HG02642 (cell line): ENCODE measurements at regions not wholly inside any gene's neighbourhood (a gene's known extent, or its start where the extent isn't known, plus 50 kb on each side); places are given as distances from the start of the nearest gene placed in this dataset.
"Not testable (repeated sequence)": the region's sequence is repeated elsewhere in the genome, so short reads cannot be mapped to it uniquely, and the experiment has no call there.

Experiments used
- ATAC-seq: cut with Tn5 transposase; IDR thresholded peaks from one replicate; pipeline ENCODE4 v1.9.1; 2021; ENCODE audit warnings: mild to moderate bottlenecking; ENCODE audit not compliant: unreplicated experiment, poor library complexity

DNA sequence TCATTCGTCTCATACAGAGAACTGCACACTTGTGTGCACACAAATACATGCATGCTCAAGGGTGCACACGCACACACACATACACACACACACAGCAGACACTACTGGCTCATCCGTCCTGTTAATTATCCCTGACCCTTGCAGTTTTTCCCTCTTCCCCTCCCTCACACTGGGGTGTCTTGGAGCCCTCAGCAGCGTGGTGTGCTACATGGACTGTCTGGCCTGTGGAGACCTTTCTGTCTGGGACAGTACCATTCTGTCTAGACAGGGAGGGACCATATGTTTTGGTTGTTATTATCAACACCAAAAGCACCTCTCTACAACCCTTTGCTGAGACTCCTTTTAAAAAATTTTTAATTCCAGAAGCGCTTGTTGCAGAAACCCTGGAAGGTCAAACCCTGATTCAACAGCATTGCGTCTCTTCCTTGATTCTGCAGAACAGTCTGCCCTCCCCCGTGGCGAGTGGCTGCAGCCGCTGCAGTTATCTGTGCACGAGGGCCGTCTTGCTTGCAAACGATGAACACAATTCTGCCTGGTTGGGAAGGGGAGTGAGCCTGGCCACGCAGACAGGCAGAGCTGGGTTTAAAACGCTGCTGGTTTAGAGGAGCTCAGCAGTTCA is 374.0 kb downstream of the IRS2 start:
- no peak for ATAC-seq

- no peak for ATAC-seq
These were observed 375.5 kb downstream of the IRS2 start for GRCh38 chr13:109410868-109411267.

DNA sequence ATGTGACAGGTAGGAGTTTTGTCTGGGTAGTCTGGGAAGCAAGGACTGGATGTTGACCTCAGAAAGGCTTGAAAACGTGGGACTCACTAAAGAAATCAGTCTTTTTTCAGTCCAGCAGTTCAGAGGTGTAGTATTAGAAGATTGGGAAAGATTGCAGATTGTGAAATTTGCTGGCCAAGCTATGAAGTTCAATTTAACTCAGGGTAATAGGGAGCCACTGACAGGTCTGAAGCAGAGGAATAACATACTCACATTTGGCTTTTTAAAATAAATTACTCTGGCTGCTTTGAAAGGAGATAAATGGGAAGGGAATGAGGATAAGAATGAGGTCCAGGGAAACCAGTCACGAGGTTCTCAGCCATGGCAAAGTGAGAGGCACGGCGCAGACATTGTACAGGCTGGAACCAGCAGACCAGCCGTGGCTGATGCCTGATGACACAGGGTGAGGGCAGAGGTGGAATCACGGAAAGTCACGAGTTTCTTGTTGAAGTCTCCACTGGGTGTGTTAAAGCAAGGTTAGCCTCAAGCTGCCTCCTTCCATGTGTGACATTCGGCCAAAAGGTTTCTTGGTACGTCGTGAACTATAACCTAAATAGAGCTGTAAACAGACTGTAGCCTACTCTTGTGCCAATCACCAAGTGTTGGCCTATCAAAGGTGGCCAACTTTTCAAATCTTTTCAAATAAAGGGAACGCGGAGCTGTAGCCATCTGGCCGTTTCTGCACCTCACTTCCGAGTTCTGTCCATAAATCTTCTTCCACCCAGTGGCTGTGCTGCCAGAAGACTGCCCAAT is 377.6 kb downstream of the IRS2 start:
- no peak for ATAC-seq

DNA sequence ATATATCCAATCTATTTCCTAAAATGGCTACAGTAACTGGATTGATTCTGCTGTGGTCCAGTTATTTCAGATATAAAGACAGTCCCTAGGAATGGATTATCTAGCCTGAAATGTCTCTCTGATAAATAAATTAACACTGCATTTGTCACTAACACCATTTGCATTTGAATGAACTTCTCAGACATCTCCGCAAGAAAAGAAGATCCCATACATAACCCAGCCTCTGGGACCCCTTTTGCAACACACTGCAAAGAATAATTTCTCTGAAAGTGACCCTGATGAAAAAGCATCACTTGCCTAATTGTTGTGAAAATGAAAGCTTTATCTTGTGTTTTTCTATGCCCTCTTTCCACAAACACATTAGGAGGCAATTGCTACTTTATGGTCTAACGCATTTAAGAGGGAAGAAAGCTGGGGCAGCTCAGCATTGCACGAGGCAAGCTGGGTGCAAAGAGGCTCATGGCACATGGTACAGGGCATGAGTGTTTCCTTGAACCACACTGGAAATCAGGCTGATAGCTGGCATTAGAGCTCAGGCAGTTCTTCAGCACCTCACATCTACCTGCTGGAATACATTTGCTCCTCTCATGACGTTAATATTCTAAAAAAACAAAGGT is 379.9 kb downstream of the IRS2 start:
- ATAC-seq = no peak

GRCh38 chr13:109403012-109403421 is 383.4 kb downstream of the IRS2 start:
- no peak for ATAC-seq

- ATAC-seq = no peak
These were observed 384.5 kb downstream of the IRS2 start for GRCh38 chr13:109401891-109402290.

DNA sequence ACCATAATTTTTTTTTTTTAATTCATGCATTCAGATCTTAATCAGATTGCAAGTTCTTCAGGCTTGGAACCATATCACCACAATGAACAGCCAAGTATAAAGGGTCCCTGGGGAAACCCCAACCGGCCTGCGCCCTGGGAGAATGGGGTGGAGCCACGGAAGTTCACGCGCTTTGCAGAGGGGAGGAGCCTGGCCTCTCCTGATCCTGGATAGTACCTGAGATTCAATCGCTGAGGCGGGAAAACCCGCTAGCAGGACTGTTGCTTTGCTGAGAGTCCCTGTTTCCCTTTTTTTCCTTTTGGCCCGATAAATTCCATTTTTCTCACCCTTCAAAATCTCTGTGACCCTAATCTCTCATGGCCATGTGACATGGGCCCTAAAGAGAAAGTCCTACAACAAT is 385.1 kb downstream of the IRS2 start:
- ATAC-seq = no peak

- no peak for ATAC-seq
These were observed 385.6 kb downstream of the IRS2 start for GRCh38 chr13:109400624-109401257.

DNA sequence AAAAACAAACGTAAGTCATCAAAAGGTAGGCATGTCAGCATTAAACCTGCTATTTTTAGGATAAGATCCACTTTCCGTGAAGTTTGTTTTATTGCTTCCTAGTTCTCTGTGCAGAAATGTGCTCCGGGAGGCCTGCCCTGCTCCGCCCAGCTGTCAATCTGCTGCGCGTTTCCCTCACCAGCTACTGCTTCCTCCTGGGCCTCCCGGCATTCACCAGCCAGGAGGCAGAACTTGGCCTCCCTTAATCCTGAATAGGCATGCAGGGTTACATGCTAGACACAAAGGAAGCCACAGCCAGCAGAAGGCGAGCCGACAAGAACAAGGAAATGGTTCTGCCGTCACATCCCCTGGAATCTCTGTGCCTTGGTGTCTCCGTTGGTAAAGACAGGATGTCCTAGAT is 386.2 kb downstream of the IRS2 start:
- no peak for ATAC-seq

DNA sequence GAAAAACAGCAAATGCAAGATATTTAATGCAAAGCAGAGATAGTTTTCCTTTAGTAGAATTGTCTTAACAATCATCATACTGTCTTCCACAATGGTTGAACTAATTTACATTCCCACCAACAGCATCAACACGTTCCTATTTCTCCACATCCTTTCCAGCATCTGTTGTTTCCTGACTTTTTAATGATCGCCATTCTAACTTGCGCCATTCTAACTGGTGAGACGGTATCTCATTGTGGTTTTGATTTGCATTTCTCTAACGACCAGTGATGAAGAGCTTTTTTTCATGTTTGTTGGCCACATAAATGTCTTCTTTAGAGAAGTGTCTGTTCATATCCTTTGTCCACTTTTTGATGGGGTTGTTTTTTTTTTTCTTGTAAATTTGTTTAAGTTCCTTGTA is 388.3 kb downstream of the IRS2 start:
- not testable (repeated sequence) for ATAC-seq

DNA sequence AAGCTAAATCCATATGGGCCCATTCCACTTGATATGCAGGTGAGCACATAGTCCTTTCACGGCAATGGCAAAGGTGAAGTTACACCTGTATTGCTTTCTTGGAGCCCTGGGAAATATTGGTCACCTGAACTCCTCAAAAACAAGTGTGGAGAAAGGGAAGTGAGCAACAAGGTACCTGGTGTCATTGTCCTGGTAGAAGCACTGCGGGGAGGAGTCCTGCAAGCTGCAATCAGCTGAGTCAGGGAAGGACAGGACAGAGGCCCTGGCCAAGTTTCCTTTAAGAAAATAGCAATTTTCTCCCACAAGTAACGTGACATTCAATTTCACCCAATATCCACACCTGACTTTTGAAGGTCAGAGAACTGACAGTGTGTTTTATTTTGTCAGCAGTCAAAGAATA is 389.1 kb downstream of the IRS2 start:
- ATAC-seq = no peak

GRCh38 chr13:109396266-109396665 is 390.1 kb downstream of the IRS2 start:
- no peak for ATAC-seq

GRCh38 chr13:109395014-109395413 is 391.4 kb downstream of the IRS2 start:
- ATAC-seq = no peak

GRCh38 chr13:109394311-109394988 is 391.9 kb downstream of the IRS2 start:
- ATAC-seq = no peak

DNA sequence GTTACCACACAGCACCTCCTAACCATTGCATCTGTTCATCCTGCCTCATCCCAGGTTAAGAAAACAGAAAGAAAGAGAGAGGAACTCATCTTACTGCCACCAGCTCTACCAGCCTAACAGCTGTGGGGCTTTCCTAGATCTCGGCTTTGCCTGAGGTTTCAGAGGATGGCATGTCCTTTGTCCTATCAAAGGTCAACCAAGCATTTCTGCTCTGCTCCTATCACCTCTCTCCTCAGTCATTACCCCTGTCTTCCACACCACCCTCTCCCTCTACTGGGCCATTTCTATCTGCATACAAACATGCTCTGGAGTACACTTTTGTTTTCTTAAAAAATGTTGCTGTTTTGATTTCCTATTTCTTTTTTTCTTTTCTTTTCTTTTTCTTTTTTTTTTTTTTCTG is 393.3 kb downstream of the IRS2 start:
- ATAC-seq = no peak

DNA sequence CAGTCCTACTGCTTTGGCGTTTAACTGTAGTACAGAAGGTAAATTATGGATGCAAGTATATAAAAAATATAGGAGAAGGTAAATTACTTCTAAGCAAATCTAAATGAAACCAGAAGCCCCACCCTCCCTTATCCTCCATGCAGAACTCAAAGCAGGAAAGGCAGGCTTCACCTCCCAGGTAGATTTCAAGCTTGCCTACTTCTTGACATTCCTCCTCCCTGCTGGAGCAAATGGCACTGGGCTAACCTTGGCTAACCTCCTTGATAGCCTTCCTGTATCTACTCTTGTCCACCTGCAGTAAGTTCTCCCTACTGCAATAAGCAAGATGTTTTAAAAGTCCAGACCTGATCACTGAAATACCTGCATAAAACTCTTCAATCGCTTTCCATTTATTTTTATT is 396.0 kb downstream of the IRS2 start:
- ATAC-seq = no peak

DNA sequence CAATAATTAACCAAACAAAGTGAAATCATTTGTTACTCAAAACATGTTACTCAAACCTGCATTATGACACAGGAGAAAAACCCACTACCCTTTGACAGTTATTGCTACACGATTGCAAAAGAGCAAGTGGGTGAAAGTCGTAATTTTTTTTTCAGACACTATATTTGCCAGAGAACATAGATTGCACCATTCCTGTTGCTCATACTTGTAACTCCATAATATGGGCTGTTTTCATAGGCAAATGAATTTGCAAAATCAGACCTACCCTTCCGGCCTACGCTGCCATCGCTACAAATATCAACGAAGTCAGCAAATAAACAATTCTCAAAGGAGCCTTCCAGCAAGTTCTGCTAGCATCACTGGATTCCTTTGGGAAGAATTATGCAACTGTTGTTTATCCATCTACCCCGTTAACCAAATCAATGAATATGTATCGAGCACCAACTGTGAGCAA is 396.5 kb downstream of the IRS2 start:
- no peak for ATAC-seq

DNA sequence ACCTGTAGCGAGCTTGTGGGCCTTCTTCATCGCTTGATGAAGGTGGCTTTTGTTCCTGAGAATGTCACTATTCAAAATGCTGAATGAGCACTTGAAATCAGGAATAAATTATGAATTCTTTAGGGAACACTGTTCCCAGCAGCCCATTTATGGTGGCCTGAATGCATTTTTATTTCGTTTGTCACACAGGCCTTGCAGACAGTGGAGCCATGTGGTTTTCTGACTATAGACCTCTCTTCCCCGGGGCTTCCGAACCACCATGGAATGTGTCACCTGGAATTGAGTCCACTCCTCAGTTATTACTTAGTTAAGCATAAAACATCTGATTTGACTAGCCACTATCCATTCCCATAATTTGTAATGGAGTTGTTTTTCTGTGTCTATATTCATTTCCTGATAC is 396.9 kb downstream of the IRS2 start:
- no peak for ATAC-seq

- ATAC-seq = no peak
These were observed 398.9 kb downstream of the IRS2 start for GRCh38 chr13:109387471-109387870.

GRCh38 chr13:109385242-109385560 is 401.2 kb downstream of the IRS2 start:
- ATAC-seq = no peak
